Thyroid gland (tissue), 4 donors: ENCODE measurements at regions not wholly inside any gene's neighbourhood (a gene's known extent, or its start where the extent isn't known, plus 50 kb on each side); places are given as distances from the start of the nearest gene placed in this dataset.
"Not testable (repeated sequence)": the region's sequence is repeated elsewhere in the genome, so short reads cannot be mapped to it uniquely, and the experiment has no call there.

Experiments used
- DNase-seq, 2 donors: peaks; one replicate each; pipeline ENCODE4 v3.0.0-alpha.2; 2019
- H3K27ac ChIP-seq, 3 donors: fragments of 200-600 bp; sonication (generic); 1 replicate in 2 of 3; 2 replicates in 1 of 3; pipeline ENCODE4 v1.5.1; 2016 to 2019; ENCODE audit warnings: mild to moderate bottlenecking in 1 of 3, moderate library complexity in 1 of 3
- H3K27me3 ChIP-seq: fragments of 200-600 bp; sonication (generic); one replicate; pipeline ENCODE4 v1.5.1; 2019
- H3K36me3 ChIP-seq, 2 donors: fragments of 200-600 bp; sonication (generic); one replicate each; pipeline ENCODE4 v1.5.1; 2016 to 2019
- H3K4me1 ChIP-seq, 2 donors: fragments of 200-600 bp; sonication (generic); one replicate each; pipeline ENCODE4 v1.5.1; 2017 to 2019
- H3K4me3 ChIP-seq, 3 donors: fragments of 200-600 bp; sonication (generic); replicated peaks in 1 of 3; 1 replicate in 2 of 3; 2 replicates in 1 of 3; pipeline ENCODE4 v1.5.1; 2016; ENCODE audit warnings: mild to moderate bottlenecking in 1 of 3
- H3K9me3 ChIP-seq: fragments of 200-600 bp; sonication (generic); one replicate; pipeline ENCODE4 v1.5.1; 2017
- POLR2A ChIP-seq, 2 donors: fragments of 450-650 bp; IDR thresholded peaks; one replicate each; pipeline ENCODE4 v1.6.1; 2017; ENCODE audit warnings: antibody characterized with exemption in 2 of 2, mild to moderate bottlenecking in 2 of 2, moderate library complexity in 1 of 2
- WGBS, 2 donors: methylation state at CpG; one replicate each; pipeline ENCODE4 v1.1.5; 2017; 5-methylcytosine and 5-hydroxymethylcytosine counted together
- intact Hi-C: fragments of 100-400 bp; cut with DNase I; formaldehyde crosslinking; loops from one replicate; pipeline ENCODE4 v1.15.1; 2023
- TF ChIP-seq, protein P1 (sequence below), 6 experiments: fragments of 200-600 bp in 3 of 6; fragments of 450-650 bp in 3 of 6; sonication (generic) in 3 of 6; IDR thresholded peaks; one replicate each; pipeline ENCODE4 v1.5.1; 2016 to 2019; ENCODE audit warnings: antibody characterized with exemption in 6 of 6, mild to moderate bottlenecking in 2 of 6, inconsistent platforms in 1 of 6, moderate library complexity in 1 of 6

- H3K4me3 ChIP-seq, result no peak overlapping the region
- TF ChIP-seq POLR2A (IDR thresholded peaks at IDR 0.05), result no peak
- TF ChIP-seq, protein P1, sequence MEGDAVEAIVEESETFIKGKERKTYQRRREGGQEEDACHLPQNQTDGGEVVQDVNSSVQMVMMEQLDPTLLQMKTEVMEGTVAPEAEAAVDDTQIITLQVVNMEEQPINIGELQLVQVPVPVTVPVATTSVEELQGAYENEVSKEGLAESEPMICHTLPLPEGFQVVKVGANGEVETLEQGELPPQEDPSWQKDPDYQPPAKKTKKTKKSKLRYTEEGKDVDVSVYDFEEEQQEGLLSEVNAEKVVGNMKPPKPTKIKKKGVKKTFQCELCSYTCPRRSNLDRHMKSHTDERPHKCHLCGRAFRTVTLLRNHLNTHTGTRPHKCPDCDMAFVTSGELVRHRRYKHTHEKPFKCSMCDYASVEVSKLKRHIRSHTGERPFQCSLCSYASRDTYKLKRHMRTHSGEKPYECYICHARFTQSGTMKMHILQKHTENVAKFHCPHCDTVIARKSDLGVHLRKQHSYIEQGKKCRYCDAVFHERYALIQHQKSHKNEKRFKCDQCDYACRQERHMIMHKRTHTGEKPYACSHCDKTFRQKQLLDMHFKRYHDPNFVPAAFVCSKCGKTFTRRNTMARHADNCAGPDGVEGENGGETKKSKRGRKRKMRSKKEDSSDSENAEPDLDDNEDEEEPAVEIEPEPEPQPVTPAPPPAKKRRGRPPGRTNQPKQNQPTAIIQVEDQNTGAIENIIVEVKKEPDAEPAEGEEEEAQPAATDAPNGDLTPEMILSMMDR (IDR thresholded peaks at IDR 0.05), result no peak
- intact Hi-C loops, result no loop called here
- H3K27ac ChIP-seq, result no peak overlapping the region
- no peaks in the 10 kb centered on the region for H3K4me1 ChIP-seq
- H3K36me3 ChIP-seq, result no peaks in the 10 kb centered on the region
- WGBS, 2 donors, result 5 to 9% methylated on average over 1 of the region's 1 CpG
- no peaks in the 10 kb centered on the region for H3K9me3 ChIP-seq
- no peaks in the 10 kb centered on the region for H3K27me3 ChIP-seq
- DNase-seq, result no peak
Measured at GRCh38 chr11:23772081-23772480, 724.8 kb upstream of the LUZP2 start.

DNA sequence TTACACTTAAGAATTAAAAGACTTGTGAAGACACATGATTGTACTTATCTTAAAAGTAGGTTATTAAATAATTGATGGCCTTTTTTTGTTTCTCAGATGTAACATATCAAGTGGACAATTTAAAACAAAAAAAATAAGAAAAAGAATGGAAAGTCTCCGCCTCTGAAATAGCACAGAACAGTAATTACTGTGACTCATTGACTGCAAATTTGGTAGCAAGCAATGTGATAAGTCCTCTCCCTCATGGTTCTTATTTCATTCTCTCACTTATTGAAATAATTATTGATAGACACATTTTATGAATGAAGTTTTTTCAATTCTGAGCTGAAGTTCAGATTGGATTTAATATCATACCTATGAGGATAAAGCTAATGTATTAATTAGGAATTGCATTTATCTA, 717.9 kb upstream of the LUZP2 start:
- no peaks in the 10 kb centered on the region for H3K36me3 ChIP-seq
- intact Hi-C loops, result no loop called here
- 77 to 81% methylated on average over 1 of the region's 1 CpG for WGBS, 2 donors
- H3K27me3 ChIP-seq, result no peaks in the 10 kb centered on the region
- TF ChIP-seq, protein P1 (IDR thresholded peaks at IDR 0.05), result no peak
- TF ChIP-seq POLR2A (IDR thresholded peaks at IDR 0.05), result no peak
- no peak for DNase-seq
- H3K9me3 ChIP-seq, result no peaks in the 10 kb centered on the region
- H3K27ac ChIP-seq, result no peak overlapping the region
- no peaks in the 10 kb centered on the region for H3K4me1 ChIP-seq
- no peak overlapping the region for H3K4me3 ChIP-seq

- Histone ChIP-seq H3K4me3 (no peak overlapping the region), H3K4me1 (no peaks in the 10 kb centered on the region), H3K36me3 (no peaks in the 10 kb centered on the region), H3K9me3 (no peaks in the 10 kb centered on the region), H3K27me3 (no peaks in the 10 kb centered on the region), H3K27ac (no peak overlapping the region)
- no peak for DNase-seq
- intact Hi-C loops, result no loop called here
- TF ChIP-seq POLR2A (IDR thresholded peaks at IDR 0.05), result no peak
- TF ChIP-seq, protein P1 (IDR thresholded peaks at IDR 0.05), result no peak
Measured at GRCh38 chr11:23780231-23780630, 716.6 kb upstream of the LUZP2 start.

- no peaks in the 10 kb centered on the region for H3K4me1 ChIP-seq
- H3K36me3 ChIP-seq, result no peaks in the 10 kb centered on the region
- no peak for TF ChIP-seq POLR2A (IDR thresholded peaks at IDR 0.05)
- TF ChIP-seq, protein P1 (IDR thresholded peaks at IDR 0.05), result no peak
- intact Hi-C loops, result no loop called here
- no peak overlapping the region for H3K27ac ChIP-seq
- H3K4me3 ChIP-seq, result no peak overlapping the region
- no peaks in the 10 kb centered on the region for H3K27me3 ChIP-seq
- H3K9me3 ChIP-seq, result no peaks in the 10 kb centered on the region
- WGBS, 2 donors, result 84 to 85% methylated on average over 4 of the region's 4 CpGs
- no peak for DNase-seq
Measured at GRCh38 chr11:23781803-23782560, 714.9 kb upstream of the LUZP2 start.

GRCh38 chr11:23786974-23787373, 709.9 kb upstream of the LUZP2 start:
- DNase-seq, H3K27me3 ChIP-seq, H3K9me3 ChIP-seq, H3K4me1 ChIP-seq, H3K27ac ChIP-seq, H3K4me3 ChIP-seq, intact Hi-C loops, H3K36me3 ChIP-seq: not testable (repeated sequence)
- 70 to 79% methylated on average over 1 of the region's 1 CpG for whole genome bisulfite sequencing, 2 donors
